ENCODE measurements at regions not wholly inside any gene's neighbourhood (a gene's known extent, or its start where the extent isn't known, plus 50 kb on each side); places are given as distances from the start of the nearest gene placed in this dataset.

GRCh38 chr1:170284512-170284911 lies 138.8 kb downstream of the NTMT2 start:
- FAIRE-seq (no peak), DNase-seq (ENCODE audit: low read depth in 1 of 2, low spot score in 2 of 2) (no peak)
- no peak overlapping the region for H2BK5ac ChIP-seq (ENCODE audit: low read depth, low read length)
- H3K4me3 ChIP-seq (ENCODE audit: extremely low read depth in 1 of 4, insufficient read depth in 2 of 4, low read depth in 3 of 4, low read length in 4 of 4) = no peak overlapping the region
- no peaks in the 10 kb centered on the region for H3K79me1 ChIP-seq (ENCODE audit: low read depth, low read length)
- H2BK12ac ChIP-seq (ENCODE audit: low read depth, low read length) = no peak overlapping the region
- CTCF ChIA-PET (ENCODE audit: partially characterized antibody) = interaction anchor here (0.5 kb wide), 1 partner anchor 573 kb away, joined by 7 read pairs; no protein-coding TSS in a partner anchor
- no peak overlapping the region for H3K27ac ChIP-seq (ENCODE audit: low read depth, low read length)
- no peaks in the 10 kb centered on the region for H3K36me3 ChIP-seq (ENCODE audit: control insufficient read depth in 2 of 4, insufficient read depth in 4 of 4, low read length in 3 of 4)
- no peak overlapping the region for H2AK5ac ChIP-seq (ENCODE audit: low read depth, low read length)
- H3K4me1 ChIP-seq (replicated peaks in 1 of 4; ENCODE audit: control insufficient read depth in 3 of 4, insufficient read depth in 4 of 4, low read length in 3 of 4) = no peaks in the 10 kb centered on the region
- no peak overlapping the region for H2BK20ac ChIP-seq (ENCODE audit: low read length)
- H3K9ac ChIP-seq (replicated peaks in 1 of 4; ENCODE audit: extremely low read depth in 1 of 4, low read depth in 3 of 4, low read length in 3 of 4) = no peak overlapping the region
- H3K18ac ChIP-seq (ENCODE audit: extremely low read depth, low read length) = no peak overlapping the region
- H4K8ac ChIP-seq (ENCODE audit: extremely low read depth, insufficient read depth, low read length) = no peak overlapping the region
- no peak overlapping the region for H2BK120ac ChIP-seq (replicated peaks; ENCODE audit: low read depth, low read length)
- no peaks in the 10 kb centered on the region for H3K27me3 ChIP-seq (replicated peaks in 1 of 4; ENCODE audit: control insufficient read depth in 3 of 4, extremely low read depth in 1 of 4, insufficient read depth in 3 of 4, low read length in 3 of 4)
- H3K56ac ChIP-seq (replicated peaks; ENCODE audit: insufficient read length, low read depth, low read length) = no peak overlapping the region
- H4K5ac ChIP-seq (ENCODE audit: insufficient read length, low read depth, low read length) = no peak overlapping the region
- H3K4me2 ChIP-seq (ENCODE audit: insufficient read depth in 1 of 2, low read depth in 2 of 2, low read length in 2 of 2) = no peak overlapping the region
- no peak overlapping the region for H3K23ac ChIP-seq (ENCODE audit: insufficient read length)
- TF ChIP-seq CBX5 (IDR thresholded peaks at IDR 0.05; ENCODE audit: low read depth, low read length) (no peak), SIRT6 (IDR thresholded peaks at IDR 0.05; ENCODE audit: low read length) (no peak), GABPA (IDR thresholded peaks at IDR 0.05; ENCODE audit: borderline replicate concordance, insufficient read depth, low read length) (no peak), MAFK (IDR thresholded peaks at IDR 0.05; ENCODE audit: low read depth, low read length) (no peak), ATF2 (IDR thresholded peaks at IDR 0.05; ENCODE audit: low read length) (no peak), TCF12 (IDR thresholded peaks at IDR 0.05; ENCODE audit: low read depth, low read length) (no peak), TAF1 (IDR thresholded peaks at IDR 0.05; ENCODE audit: low read depth, low read length) (no peak), BACH1 (IDR thresholded peaks at IDR 0.05; ENCODE audit: low read length) (no peak), TBP (IDR thresholded peaks at IDR 0.05; ENCODE audit: low read depth, low read length) (no peak), CEBPB (IDR thresholded peaks at IDR 0.05; ENCODE audit: low read depth, low read length) (no peak), KDM4A (IDR thresholded peaks at IDR 0.05; ENCODE audit: low read depth, low read length, severe bottlenecking) (no peak), BCL11A (IDR thresholded peaks at IDR 0.05; ENCODE audit: low read depth in 2 of 2, low read length in 2 of 2) (no peak), NANOG (IDR thresholded peaks at IDR 0.05; ENCODE audit: insufficient read depth, low read depth, low read length, poor library complexity, severe bottlenecking) (no peak)
- H3K9me3 ChIP-seq (ENCODE audit: insufficient read depth in 2 of 2, low read depth in 1 of 2, low read length in 1 of 2) = no peaks in the 10 kb centered on the region
- no peak overlapping the region for H2AFZ ChIP-seq (ENCODE audit: low read length)
- no peaks in the 10 kb centered on the region for H4K20me1 ChIP-seq (replicated peaks in 1 of 2; ENCODE audit: control insufficient read depth in 1 of 2, insufficient read depth in 2 of 2, low read length in 2 of 2)
- no peak overlapping the region for H4K91ac ChIP-seq (replicated peaks; ENCODE audit: insufficient read length, low read length)
- WGBS, 2 experiments (ENCODE audit: extremely low coverage in 1 of 2, insufficient coverage in 1 of 2, insufficient read length in 1 of 2, insufficient replicate concordance in 2 of 2, low coverage in 1 of 2, low lambda C conversion rate in 2 of 2, missing lambda C conversion rate in 1 of 2) = 93% methylated on average over 7 of the region's 7 CpGs; no CpG with 5 or more reads in 1 of the 2 experiments
- POLR2A ChIA-PET (ENCODE audit: partially characterized antibody) = no interaction called here
- H3K14ac ChIP-seq (ENCODE audit: insufficient read length) = no peak overlapping the region
- H3K79me2 ChIP-seq (ENCODE audit: control insufficient read depth in 1 of 2, insufficient read depth in 2 of 2, low read length in 2 of 2) = no peaks in the 10 kb centered on the region
- H2BK15ac ChIP-seq (ENCODE audit: low read length) = no peak overlapping the region
- H3K4ac ChIP-seq (replicated peaks; ENCODE audit: insufficient read length, low read depth, low read length) = no peak overlapping the region
- H3K23me2 ChIP-seq (ENCODE audit: low read depth, low read length) = no peaks in the 10 kb centered on the region

Data from H1 (cell line).